Sigmoid colon (tissue), 6 donors: ENCODE measurements at regions not wholly inside any gene's neighbourhood (a gene's known extent, or its start where the extent isn't known, plus 50 kb on each side); places are given as distances from the start of the nearest gene placed in this dataset.

Experiments
- DNase-seq: peaks from one replicate; pipeline ENCODE4 v3.0.0-alpha.2; 2019
- H3K27ac ChIP-seq, 4 donors: fragments of 200-600 bp; sonication (generic); one replicate each; pipeline ENCODE4 v1.5.1; 2016 to 2019; ENCODE audit warnings: mild to moderate bottlenecking in 1 of 4
- H3K27me3 ChIP-seq, 3 donors: fragments of 200-600 bp; sonication (generic); one replicate each; pipeline ENCODE4 v1.5.1; 2019; ENCODE audit warnings: mild to moderate bottlenecking in 1 of 3
- H3K36me3 ChIP-seq, 4 donors: fragments of 200-600 bp; sonication (generic); one replicate each; pipeline ENCODE4 v1.5.1; 2016 to 2019
- H3K4me1 ChIP-seq, 4 donors: fragments of 200-600 bp; sonication (generic); one replicate each; pipeline ENCODE4 v1.5.1; 2017 to 2019
- H3K4me3 ChIP-seq, 4 donors: fragments of 200-600 bp; sonication (generic); one replicate each; pipeline ENCODE4 v1.5.1; 2017 to 2019; ENCODE audit warnings: mild to moderate bottlenecking in 2 of 4, moderate library complexity in 1 of 4
- H3K9me3 ChIP-seq, 4 donors: fragments of 200-600 bp in 3 of 4; sonication (generic) in 3 of 4; one replicate each; pipeline versions ENCODE4 v1.5.1 to v1.6.1; 2013 to 2019
- CTCF ChIP-seq, 4 experiments: fragments of 450-650 bp in 3 of 4; fragments of 200-600 bp in 1 of 4; IDR thresholded peaks; one replicate each; pipeline ENCODE4 v1.5.1; 2016 to 2019; ENCODE audit warnings: antibody characterized with exemption in 4 of 4, mild to moderate bottlenecking in 3 of 4, moderate library complexity in 2 of 4
- EP300 ChIP-seq, 4 donors: sonication (generic); formaldehyde crosslinking; IDR thresholded peaks; one replicate each; pipeline ENCODE4 v1.6.1; 2017; ENCODE audit warnings: antibody characterized with exemption in 4 of 4
- POLR2A ChIP-seq, 2 donors: fragments of 450-650 bp; IDR thresholded peaks; one replicate each; pipeline ENCODE4 v1.6.1; 2016; ENCODE audit warnings: antibody characterized with exemption in 2 of 2, mild to moderate bottlenecking in 2 of 2, moderate library complexity in 2 of 2
- POLR2AphosphoS5 ChIP-seq, 4 donors: sonication (generic); formaldehyde crosslinking; IDR thresholded peaks; one replicate each; pipeline ENCODE4 v1.6.1; 2017; ENCODE audit warnings: antibody characterized with exemption in 4 of 4
- WGBS, 2 donors: extraction: QIAGEN DNeasy Blood & Tissue Kit; methylation state at CpG; one replicate each; pipeline ENCODE4 v1.1.7; 2013; 5-methylcytosine and 5-hydroxymethylcytosine counted together
- intact Hi-C: fragments of 100-400 bp; cut with DNase I; formaldehyde crosslinking; loops from one replicate; pipeline ENCODE4 v1.15.1; 2023
- donor health status: healthy with polysubstance abuse.
- donor health status: healthy.

- no peaks in the 10 kb centered on the region for H3K9me3 ChIP-seq
- TF ChIP-seq POLR2A (IDR thresholded peaks at IDR 0.05): no peak
- TF ChIP-seq POLR2AphosphoS5 (IDR thresholded peaks at IDR 0.05): no peak
- no peak for TF ChIP-seq EP300 (IDR thresholded peaks at IDR 0.05)
- no peak for TF ChIP-seq CTCF (IDR thresholded peaks at IDR 0.05)
- no peak overlapping the region for H3K4me3 ChIP-seq
- intact Hi-C loops: no loop called here
- H3K36me3 ChIP-seq: no peaks in the 10 kb centered on the region
- no peak overlapping the region for H3K27ac ChIP-seq
- no peak for DNase-seq
- no peaks in the 10 kb centered on the region for H3K27me3 ChIP-seq
- no peaks in the 10 kb centered on the region for H3K4me1 ChIP-seq
- WGBS, 2 donors: 77 to 87% methylated on average over 6 of the region's 6 CpGs
These were observed 198.5 kb upstream of the GADL1 start for GRCh38 chr3:31092748-31093589.

- 88 to 96% methylated on average over 3 of the region's 3 CpGs for WGBS, 2 donors
- Histone ChIP-seq H3K9me3 (no peaks in the 10 kb centered on the region), H3K36me3 (no peaks in the 10 kb centered on the region), H3K27me3 (no peaks in the 10 kb centered on the region), H3K4me3 (no peak overlapping the region), H3K4me1 (no peaks in the 10 kb centered on the region), H3K27ac (no peak overlapping the region)
- intact Hi-C loops: no loop called here
- no peak for TF ChIP-seq POLR2AphosphoS5 (IDR thresholded peaks at IDR 0.05)
- TF ChIP-seq POLR2A (IDR thresholded peaks at IDR 0.05): no peak
- no peak for TF ChIP-seq CTCF (IDR thresholded peaks at IDR 0.05)
- no peak for TF ChIP-seq EP300 (IDR thresholded peaks at IDR 0.05)
- DNase-seq: no peak
These were observed 199.1 kb upstream of the GADL1 start for GRCh38 chr3:31093606-31094005.

GRCh38 chr3:31094048-31094447, 199.6 kb upstream of the GADL1 start:
- no peak overlapping the region for H3K4me3 ChIP-seq
- intact Hi-C loops: no loop called here
- DNase-seq: no peak
- TF ChIP-seq EP300 (IDR thresholded peaks at IDR 0.05) (no peak), POLR2A (IDR thresholded peaks at IDR 0.05) (no peak), POLR2AphosphoS5 (IDR thresholded peaks at IDR 0.05) (no peak), CTCF (IDR thresholded peaks at IDR 0.05) (no peak)
- H3K36me3 ChIP-seq: no peaks in the 10 kb centered on the region
- no peaks in the 10 kb centered on the region for H3K27me3 ChIP-seq
- no peaks in the 10 kb centered on the region for H3K4me1 ChIP-seq
- H3K27ac ChIP-seq: no peak overlapping the region
- no peaks in the 10 kb centered on the region for H3K9me3 ChIP-seq
- WGBS, 2 donors: 35 to 87% methylated on average over 4 of the region's 4 CpGs

- intact Hi-C loops: no loop called here
- no peaks in the 10 kb centered on the region for H3K36me3 ChIP-seq
- H3K27me3 ChIP-seq: no peaks in the 10 kb centered on the region
- no peak overlapping the region for H3K27ac ChIP-seq
- H3K4me1 ChIP-seq: no peaks in the 10 kb centered on the region
- H3K9me3 ChIP-seq: no peaks in the 10 kb centered on the region
- TF ChIP-seq CTCF (IDR thresholded peaks at IDR 0.05) (no peak), POLR2A (IDR thresholded peaks at IDR 0.05) (no peak), EP300 (IDR thresholded peaks at IDR 0.05) (no peak)
- no peak overlapping the region for H3K4me3 ChIP-seq
- WGBS, 2 donors: 92 to 96% methylated on average over 3 of the region's 3 CpGs
- no peak for DNase-seq
These were observed 200.8 kb upstream of the GADL1 start for GRCh38 chr3:31095255-31095654.
